Hematopoietic multipotent progenitor cell treated with erythropoietin and hydrocortisone succinate and interleukin-3 and kit ligand, for 4 days (in vitro differentiated cells): ENCODE measurements at regions not wholly inside any gene's neighbourhood (a gene's known extent, or its start where the extent isn't known, plus 50 kb on each side); places are given as distances from the start of the nearest gene placed in this dataset.
"Not testable (repeated sequence)": the region's sequence is repeated elsewhere in the genome, so short reads cannot be mapped to it uniquely, and the experiment has no call there.

Experiments used
- DNase-seq: peaks from one replicate; pipeline ENCODE4 v3.0.0-alpha.2; 2015

DNA sequence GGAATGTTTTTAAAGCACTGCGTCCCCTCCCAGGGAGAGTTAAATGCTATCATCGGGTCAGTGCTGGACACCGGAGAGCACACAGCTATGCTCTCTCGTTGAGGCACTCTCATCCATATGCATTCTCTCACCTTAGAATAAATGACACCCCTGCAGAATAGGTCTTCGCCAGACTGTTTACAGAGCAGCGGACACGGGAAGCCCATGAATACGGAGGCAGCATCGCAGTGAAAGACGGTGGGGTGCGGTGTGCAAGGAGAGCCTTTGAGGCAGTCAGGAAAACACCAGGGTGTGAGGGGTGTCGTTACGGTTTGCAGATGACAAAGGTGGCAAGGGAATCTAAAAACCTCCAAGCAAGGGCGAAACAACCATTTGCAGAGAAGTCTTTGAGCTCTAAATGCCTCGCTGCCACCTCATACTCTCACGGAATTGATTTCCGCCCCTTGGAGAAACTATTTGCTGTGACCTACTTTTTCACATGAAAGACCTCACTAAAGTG lies 169.2 kb upstream of the FHL2 start:
- DNase-seq, result no peak

GRCh38 chr2:105563000-105563719 lies 164.3 kb upstream of the FHL2 start:
- no peak for DNase-seq

DNA sequence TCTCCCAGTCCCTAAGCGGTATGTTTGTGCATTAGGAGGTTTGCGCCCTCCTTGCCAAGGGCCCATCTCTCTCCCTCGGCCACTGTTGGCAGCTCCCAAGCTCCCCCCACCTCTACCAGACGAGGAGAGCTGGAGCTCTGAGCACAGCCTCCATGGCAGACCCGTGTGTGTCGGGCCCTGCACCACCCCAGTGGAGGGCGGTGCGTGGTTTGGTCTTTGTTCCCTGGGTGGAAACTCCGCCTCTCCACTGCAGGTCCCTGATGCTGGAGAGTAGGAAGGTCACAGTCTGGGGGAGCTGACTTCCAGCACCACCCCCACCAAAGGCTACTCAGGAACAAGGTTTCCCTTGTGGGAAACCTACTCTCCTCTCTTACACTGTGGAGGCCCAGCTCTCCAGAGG lies 162.6 kb upstream of the FHL2 start:
- no peak for DNase-seq

GRCh38 chr2:105560157-105560556 lies 161.3 kb upstream of the FHL2 start:
- no peak for DNase-seq

DNA sequence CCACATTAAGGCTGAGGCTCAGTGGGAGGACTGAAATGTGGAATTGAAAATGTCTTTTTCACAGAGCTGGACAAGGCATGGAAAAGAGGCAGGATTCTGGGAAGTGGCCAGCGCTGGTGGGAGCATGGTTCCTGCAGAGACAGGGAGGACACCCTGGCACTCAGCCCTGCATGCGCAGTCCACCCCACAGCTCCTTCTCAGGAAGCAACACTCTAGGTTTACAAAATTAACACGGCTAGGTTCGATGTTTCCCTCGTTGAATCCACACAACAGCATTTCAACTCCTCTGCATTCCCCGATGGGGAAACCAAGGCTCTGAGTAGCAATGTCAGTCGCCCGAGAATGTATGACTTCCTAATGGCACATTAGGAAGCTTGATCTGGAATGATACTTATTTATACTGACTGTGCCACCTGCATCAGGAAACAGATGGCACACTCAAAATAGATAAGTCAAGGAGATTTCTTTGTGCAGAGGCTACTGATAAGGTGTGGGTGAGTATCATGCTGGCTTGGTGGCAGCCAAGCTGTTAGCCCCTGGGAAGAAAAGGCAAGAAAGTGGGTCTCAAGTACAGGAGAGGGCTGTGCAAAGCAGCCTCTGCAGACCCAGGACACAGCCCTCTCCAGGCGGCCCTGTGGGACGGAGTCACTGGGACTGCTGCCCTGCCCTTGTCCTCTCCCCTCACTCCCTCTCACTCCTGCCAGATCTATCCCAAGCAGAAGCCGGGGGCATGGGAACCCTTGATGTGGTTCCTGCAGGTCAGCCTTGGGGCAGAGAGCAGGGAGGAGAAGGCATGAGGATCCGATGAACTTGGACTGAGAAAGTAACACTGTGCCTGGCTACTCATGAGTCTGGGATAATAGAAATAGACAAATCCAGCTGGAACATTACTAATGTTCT lies 158.4 kb upstream of the FHL2 start:
- peak; percentile 58 for DNase-seq

DNA sequence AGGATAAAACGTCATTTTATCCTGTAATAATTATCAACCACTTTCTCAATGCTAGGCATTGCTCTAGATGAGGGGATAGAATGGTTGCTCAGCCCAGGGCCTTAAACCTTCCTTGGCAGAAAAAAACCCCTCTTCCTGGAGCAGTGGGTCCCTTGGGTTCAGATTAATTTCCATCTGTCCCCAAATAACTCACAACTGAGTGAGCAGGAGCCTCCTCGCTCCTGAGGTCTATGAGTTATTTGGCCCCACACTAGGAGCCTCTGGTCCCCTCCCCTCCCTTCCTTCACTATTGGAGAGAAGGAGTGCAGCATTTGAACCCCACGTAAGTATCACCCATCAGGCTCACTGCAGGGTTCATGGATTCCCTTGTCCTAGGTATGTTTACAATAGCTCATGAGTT lies 157.5 kb upstream of the FHL2 start:
- DNase-seq, result no peak

DNA sequence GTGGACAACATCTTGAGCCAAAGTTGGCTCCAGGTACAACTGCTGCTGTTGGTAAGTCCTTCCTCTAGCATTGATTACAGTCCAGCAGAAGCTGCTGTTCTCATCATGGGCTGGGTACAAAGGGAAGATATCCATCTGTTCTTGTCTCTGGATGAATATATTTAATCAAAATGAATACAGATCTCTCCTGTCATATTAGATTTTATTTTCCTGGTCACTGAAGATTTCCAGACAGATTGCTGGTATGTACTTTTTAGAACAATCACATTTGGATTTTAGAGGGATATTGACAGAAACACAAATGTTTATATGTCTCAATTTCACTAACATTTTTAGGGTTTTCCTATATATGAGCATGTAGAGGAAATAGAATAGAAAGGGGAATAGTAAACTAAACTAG lies 155.4 kb upstream of the FHL2 start:
- DNase-seq, result no peak

GRCh38 chr2:105553538-105554196 lies 154.8 kb upstream of the FHL2 start:
- no peak for DNase-seq

- DNase-seq, result no peak
Observed at GRCh38 chr2:105546628-105546974, 147.8 kb upstream of the FHL2 start.

- peak; percentile 84 for DNase-seq
Observed at GRCh38 chr2:105545730-105546627, 147.1 kb upstream of the FHL2 start.

- no peak for DNase-seq
Observed at GRCh38 chr2:105544591-105545377, 145.9 kb upstream of the FHL2 start.

GRCh38 chr2:105541189-105542050 lies 142.6 kb upstream of the FHL2 start:
- DNase-seq, result no peak

GRCh38 chr2:105540642-105541041 lies 141.8 kb upstream of the FHL2 start:
- DNase-seq, result no peak

DNA sequence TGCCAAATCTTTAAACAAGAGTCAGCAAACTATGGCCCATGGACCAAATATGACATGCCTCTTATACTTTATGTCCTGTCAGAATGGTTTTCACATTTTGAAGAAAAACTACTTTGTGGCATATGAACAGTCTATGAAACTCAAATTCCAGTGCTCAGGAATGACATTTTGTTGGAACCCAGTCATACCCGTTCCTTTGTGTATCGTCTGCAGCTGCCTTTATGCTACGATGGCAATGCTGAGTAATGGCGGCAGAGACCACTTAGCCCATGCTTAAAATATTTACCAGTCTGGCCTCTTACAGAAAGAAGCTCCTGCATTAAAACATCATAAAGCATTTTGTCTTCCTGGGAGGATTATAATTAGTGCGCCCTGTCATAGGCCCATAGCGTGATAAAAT lies 140.5 kb upstream of the FHL2 start:
- DNase-seq, result no peak

DNA sequence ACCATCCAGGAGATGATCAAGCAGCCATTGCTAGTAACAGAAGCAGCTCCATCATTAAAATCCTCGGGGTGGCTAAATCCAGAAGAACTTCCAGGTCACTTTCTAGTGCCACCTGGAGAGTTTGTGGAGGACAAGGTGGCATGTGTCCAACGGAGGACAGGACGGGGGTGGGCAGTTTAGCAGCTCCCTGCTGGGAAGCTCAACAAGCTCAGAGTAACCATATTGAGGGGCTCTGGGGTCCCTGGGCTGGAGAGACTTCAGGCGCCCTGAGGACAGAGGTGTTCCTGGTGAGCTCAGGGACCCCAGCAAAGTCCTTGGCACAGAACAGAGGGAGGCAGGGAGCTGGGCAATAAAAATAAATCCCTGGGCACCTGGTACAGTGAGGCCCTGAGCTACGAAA lies 140.0 kb upstream of the FHL2 start:
- no peak for DNase-seq

- no peak for DNase-seq
Observed at GRCh38 chr2:105537920-105538319, 139.1 kb upstream of the FHL2 start.

GRCh38 chr2:105537466-105537865 lies 138.6 kb upstream of the FHL2 start:
- DNase-seq, result no peak

- no peak for DNase-seq
Observed at GRCh38 chr2:105536175-105536574, 137.3 kb upstream of the FHL2 start.

DNA sequence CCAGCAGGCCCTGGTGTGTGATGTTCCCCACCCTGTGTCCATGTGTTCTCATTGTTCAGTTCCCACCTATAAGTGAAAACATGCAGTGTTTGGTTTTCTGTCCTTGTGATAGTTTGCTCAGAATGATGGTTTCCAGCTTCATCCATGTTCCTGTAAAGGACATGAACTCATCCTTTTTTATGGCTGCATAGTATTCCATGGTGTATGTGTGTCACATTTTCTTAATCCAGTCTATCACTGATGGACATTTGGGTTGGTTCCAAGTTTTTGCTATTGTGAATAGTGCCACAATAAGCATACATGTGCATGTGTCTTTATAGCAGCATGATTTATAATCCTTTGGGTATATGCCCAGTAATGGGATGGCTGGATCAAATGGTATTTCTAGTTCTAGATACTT lies 130.4 kb upstream of the FHL2 start:
- DNase-seq, result not testable (repeated sequence)

- DNase-seq, result no peak
Observed at GRCh38 chr2:105526000-105526925, 127.4 kb upstream of the FHL2 start.
